Natural killer cell treated with Interleukin-12 subunit alpha and Interleukin-12 subunit beta and Interleukin-15 and Interleukin-18, amount 100 ng/mL, for 72 hours (primary cell): ENCODE measurements at regions not wholly inside any gene's neighbourhood (a gene's known extent, or its start where the extent isn't known, plus 50 kb on each side); places are given as distances from the start of the nearest gene placed in this dataset.
"Not testable (repeated sequence)": the region's sequence is repeated elsewhere in the genome, so short reads cannot be mapped to it uniquely, and the experiment has no call there.

Experiments
- ATAC-seq, 2 donors: fragments of 150-1000 bp; cut with Tn5 transposase in 1 of 2; sonication (Bioruptor Pico), chemical (Tn5 transposase) in 1 of 2; 2 replicates each; pipeline ENCODE4 v1.10.0; 2021
- DNase-seq: peaks from one replicate; pipeline ENCODE4 v3.0.0; 2022; ENCODE audit warnings: low spot score
- H3K27ac Mint-ChIP-seq, 2 donors: 1 replicate in 1 of 2; 2 replicates in 1 of 2; pipeline ENCODE4 v1.8.0; 2022; ENCODE audit warnings: mixed read lengths in 2 of 2, mild to moderate bottlenecking in 1 of 2, moderate library complexity in 1 of 2
- H3K27me3 Mint-ChIP-seq, 2 donors: 1 replicate in 1 of 2; 2 replicates in 1 of 2; pipeline ENCODE4 v1.8.0; 2022; ENCODE audit warnings: mixed read lengths in 2 of 2
- H3K36me3 Mint-ChIP-seq: one replicate; pipeline ENCODE4 v1.8.0; 2022; ENCODE audit warnings: mixed read lengths
- H3K4me1 Mint-ChIP-seq, 2 donors: 1 replicate in 1 of 2; 2 replicates in 1 of 2; pipeline ENCODE4 v1.8.0; 2022; ENCODE audit warnings: low read depth in 2 of 2, mixed read lengths in 2 of 2, mild to moderate bottlenecking in 1 of 2
- H3K4me3 Mint-ChIP-seq: one replicate; pipeline ENCODE4 v1.8.0; 2022; ENCODE audit warnings: mixed read lengths
- H3K9me3 Mint-ChIP-seq: 2 replicates; pipeline ENCODE4 v1.8.0; 2022; ENCODE audit warnings: mixed read lengths

GRCh38 chr3:34869696-34870095 is 769.6 kb upstream of the ARPP21 start:
- H3K27ac Mint-ChIP-seq: no peak overlapping the region
- no peak for DNase-seq
- no peaks in the 10 kb centered on the region for H3K4me1 Mint-ChIP-seq
- H3K9me3 Mint-ChIP-seq: peaks cover 9% of the 10 kb centered on the region
- no peak overlapping the region for H3K4me3 Mint-ChIP-seq
- H3K27me3 Mint-ChIP-seq: no peaks in the 10 kb centered on the region
- H3K36me3 Mint-ChIP-seq: no peaks in the 10 kb centered on the region
- no peak for ATAC-seq

- H3K27ac Mint-ChIP-seq: no peak overlapping the region
- no peaks in the 10 kb centered on the region for H3K27me3 Mint-ChIP-seq
- H3K9me3 Mint-ChIP-seq: peaks cover 9% of the 10 kb centered on the region
- no peak overlapping the region for H3K4me3 Mint-ChIP-seq
- ATAC-seq (no peak), DNase-seq (no peak)
- no peaks in the 10 kb centered on the region for H3K36me3 Mint-ChIP-seq
- no peaks in the 10 kb centered on the region for H3K4me1 Mint-ChIP-seq
Observed at GRCh38 chr3:34872406-34872805, 766.9 kb upstream of the ARPP21 start.

- H3K9me3 Mint-ChIP-seq: no peaks in the 10 kb centered on the region
- H3K4me1 Mint-ChIP-seq: no peaks in the 10 kb centered on the region
- no peaks in the 10 kb centered on the region for H3K27me3 Mint-ChIP-seq
- DNase-seq (no peak), ATAC-seq (no peak)
- H3K4me3 Mint-ChIP-seq: no peak overlapping the region
- H3K36me3 Mint-ChIP-seq: no peaks in the 10 kb centered on the region
- no peak overlapping the region for H3K27ac Mint-ChIP-seq
Observed at GRCh38 chr3:34876997-34877396, 762.3 kb upstream of the ARPP21 start.

DNA sequence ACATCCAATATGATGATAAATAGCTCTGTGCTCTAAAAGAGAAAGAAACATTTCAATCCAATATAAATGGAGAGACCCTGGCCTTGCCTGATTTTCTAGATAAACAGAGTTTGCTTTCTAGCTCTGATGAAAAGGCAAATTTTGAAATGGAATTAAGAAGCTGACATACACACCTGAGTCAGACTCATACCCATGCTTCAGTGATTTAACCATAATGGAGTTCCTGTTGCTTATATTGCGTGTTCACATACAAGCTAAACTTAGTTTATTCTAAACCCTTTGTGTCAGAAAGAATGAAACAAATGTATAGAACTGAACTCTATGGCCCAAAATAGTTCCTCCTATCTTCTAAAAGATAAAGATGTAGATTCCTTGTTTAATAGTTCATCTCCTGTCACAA is 760.8 kb upstream of the ARPP21 start:
- Mint-ChIP-seq H3K36me3 (no peaks in the 10 kb centered on the region), H3K4me3 (no peak overlapping the region), H3K27ac (no peak overlapping the region), H3K27me3 (no peaks in the 10 kb centered on the region), H3K9me3 (no peaks in the 10 kb centered on the region), H3K4me1 (no peaks in the 10 kb centered on the region)
- ATAC-seq: no peak
- DNase-seq: no peak

GRCh38 chr3:34881026-34881425 is 758.3 kb upstream of the ARPP21 start:
- Mint-ChIP-seq H3K27ac (no peak overlapping the region), H3K9me3 (peaks cover 3% of the 10 kb centered on the region), H3K27me3 (no peaks in the 10 kb centered on the region), H3K4me3 (no peak overlapping the region), H3K4me1 (no peaks in the 10 kb centered on the region), H3K36me3 (no peaks in the 10 kb centered on the region)
- no peak for ATAC-seq
- DNase-seq: no peak

- Mint-ChIP-seq H3K4me1 (no peaks in the 10 kb centered on the region), H3K4me3 (no peak overlapping the region), H3K36me3 (no peaks in the 10 kb centered on the region), H3K27me3 (no peaks in the 10 kb centered on the region), H3K27ac (no peak overlapping the region), H3K9me3 (peaks cover 8% of the 10 kb centered on the region)
- DNase-seq (no peak), ATAC-seq (no peak)
Observed at GRCh38 chr3:34882764-34883163, 756.6 kb upstream of the ARPP21 start.

GRCh38 chr3:34884007-34884406 is 755.3 kb upstream of the ARPP21 start:
- no peak for ATAC-seq
- Mint-ChIP-seq H3K9me3 (peaks cover 8% of the 10 kb centered on the region), H3K27ac (no peak overlapping the region), H3K36me3 (no peaks in the 10 kb centered on the region), H3K27me3 (no peaks in the 10 kb centered on the region), H3K4me1 (no peaks in the 10 kb centered on the region), H3K4me3 (no peak overlapping the region)
- no peak for DNase-seq

GRCh38 chr3:34886443-34886842 is 752.9 kb upstream of the ARPP21 start:
- Mint-ChIP-seq H3K4me3 (no peak overlapping the region), H3K27me3 (no peaks in the 10 kb centered on the region), H3K36me3 (no peaks in the 10 kb centered on the region), H3K9me3 (peaks cover 15% of the 10 kb centered on the region), H3K27ac (no peak overlapping the region), H3K4me1 (no peaks in the 10 kb centered on the region)
- ATAC-seq (no peak), DNase-seq (no peak)

- Mint-ChIP-seq H3K27me3 (no peaks in the 10 kb centered on the region), H3K4me1 (no peaks in the 10 kb centered on the region), H3K9me3 (peaks cover 19% of the 10 kb centered on the region), H3K27ac (no peak overlapping the region), H3K4me3 (no peak overlapping the region), H3K36me3 (no peaks in the 10 kb centered on the region)
- no peak for ATAC-seq
- DNase-seq: no peak
Observed at GRCh38 chr3:34889641-34890040, 749.7 kb upstream of the ARPP21 start.

- Mint-ChIP-seq H3K27ac (no peak overlapping the region), H3K4me1 (no peaks in the 10 kb centered on the region), H3K27me3 (no peaks in the 10 kb centered on the region), H3K9me3 (peaks cover 23% of the 10 kb centered on the region), H3K36me3 (no peaks in the 10 kb centered on the region), H3K4me3 (no peak overlapping the region)
- DNase-seq (no peak), ATAC-seq (no peak)
Observed at GRCh38 chr3:34890247-34890646, 749.1 kb upstream of the ARPP21 start.

DNA sequence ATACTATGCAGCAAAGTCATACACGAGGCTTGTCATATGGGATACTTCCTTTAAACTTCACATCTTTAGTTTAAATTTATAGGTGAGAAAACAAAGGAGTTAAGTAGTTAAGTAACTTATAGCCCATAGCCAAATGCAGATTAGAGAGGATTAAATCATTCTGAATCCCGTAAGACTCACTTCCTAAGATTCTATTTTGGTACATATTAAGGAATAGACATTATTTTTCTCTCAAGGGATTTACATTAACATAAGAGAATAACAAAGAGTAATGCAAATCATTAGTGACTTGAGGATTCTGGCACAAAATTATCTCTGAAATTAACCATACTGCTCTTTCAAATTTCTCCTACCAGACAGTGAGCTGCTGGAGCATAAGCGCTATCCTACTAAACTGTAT is 747.4 kb upstream of the ARPP21 start:
- peaks cover 22% of the 10 kb centered on the region for H3K9me3 Mint-ChIP-seq
- H3K36me3 Mint-ChIP-seq: no peaks in the 10 kb centered on the region
- H3K27ac Mint-ChIP-seq: no peak overlapping the region
- H3K27me3 Mint-ChIP-seq: no peaks in the 10 kb centered on the region
- H3K4me1 Mint-ChIP-seq: no peaks in the 10 kb centered on the region
- DNase-seq: no peak
- no peak overlapping the region for H3K4me3 Mint-ChIP-seq
- ATAC-seq: no peak

GRCh38 chr3:34895841-34896240 is 743.5 kb upstream of the ARPP21 start:
- Mint-ChIP-seq H3K27ac (no peak overlapping the region), H3K9me3 (peaks cover 22% of the 10 kb centered on the region)
- ATAC-seq: no peak

GRCh38 chr3:34909679-34910078 is 729.6 kb upstream of the ARPP21 start:
- H3K36me3 Mint-ChIP-seq, DNase-seq, H3K4me1 Mint-ChIP-seq, H3K27ac Mint-ChIP-seq, H3K27me3 Mint-ChIP-seq, ATAC-seq, H3K4me3 Mint-ChIP-seq: not testable (repeated sequence)
- peaks cover 13% of the 10 kb centered on the region for H3K9me3 Mint-ChIP-seq

More at GRCh38 chr3:34895841-34896240, 743.5 kb upstream of the ARPP21 start:
- H3K4me3 Mint-ChIP-seq: no peak overlapping the region
- no peak for DNase-seq
- no peaks in the 10 kb centered on the region for H3K36me3 Mint-ChIP-seq
- H3K27me3 Mint-ChIP-seq: no peaks in the 10 kb centered on the region
- no peaks in the 10 kb centered on the region for H3K4me1 Mint-ChIP-seq

DNA sequence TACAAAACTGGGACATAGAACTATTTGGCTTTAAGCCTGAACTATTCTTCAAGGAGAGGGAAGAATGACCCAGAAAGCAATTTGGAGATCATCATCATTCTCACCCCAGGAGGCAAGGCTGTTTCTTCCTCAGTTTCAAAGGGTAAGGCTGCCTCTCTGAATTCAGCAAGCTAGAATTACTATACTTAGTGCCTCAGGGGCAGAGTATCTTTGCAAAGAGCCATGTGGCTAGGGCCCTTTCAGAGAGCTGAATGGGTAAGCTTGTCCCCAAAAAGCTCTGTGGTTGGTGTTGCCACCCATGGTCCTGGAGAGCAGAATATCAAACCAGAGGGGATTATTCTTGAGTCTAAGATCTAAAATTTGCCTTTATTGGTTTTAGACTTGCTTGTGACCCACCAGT is 720.3 kb upstream of the ARPP21 start:
- Mint-ChIP-seq H3K9me3 (peaks cover 3% of the 10 kb centered on the region), H3K27ac (no peak overlapping the region), H3K4me1 (no peaks in the 10 kb centered on the region), H3K4me3 (no peak overlapping the region), H3K36me3 (no peaks in the 10 kb centered on the region), H3K27me3 (no peaks in the 10 kb centered on the region)
- ATAC-seq: no peak
- no peak for DNase-seq

DNA sequence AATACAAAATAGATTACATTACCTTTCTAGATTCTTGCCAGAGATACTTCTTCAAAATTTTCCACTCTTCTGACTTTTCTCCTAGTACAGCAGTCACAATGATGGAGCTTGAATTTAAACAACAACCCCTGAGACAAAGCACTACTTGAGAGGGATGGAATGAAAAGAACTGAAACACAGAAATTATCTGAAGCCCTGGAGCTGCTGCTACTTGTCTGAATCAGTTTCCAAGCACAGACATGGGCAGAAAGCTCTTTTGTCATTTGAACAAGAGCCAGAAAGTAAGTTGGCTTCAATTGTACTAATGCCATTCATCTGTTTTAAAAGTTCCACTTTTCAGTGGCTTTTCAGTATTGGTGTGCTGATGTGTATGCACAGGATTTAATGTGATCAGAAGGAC is 718.5 kb upstream of the ARPP21 start:
- H3K4me1 Mint-ChIP-seq: no peaks in the 10 kb centered on the region
- no peak overlapping the region for H3K4me3 Mint-ChIP-seq
- ATAC-seq (no peak), DNase-seq (no peak)
- peaks cover 3% of the 10 kb centered on the region for H3K9me3 Mint-ChIP-seq
- no peaks in the 10 kb centered on the region for H3K36me3 Mint-ChIP-seq
- no peaks in the 10 kb centered on the region for H3K27me3 Mint-ChIP-seq
- no peak overlapping the region for H3K27ac Mint-ChIP-seq
